GM12878 (cell line): ENCODE measurements at regions not wholly inside any gene's neighbourhood (a gene's known extent, or its start where the extent isn't known, plus 50 kb on each side); places are given as distances from the start of the nearest gene placed in this dataset.

Experiments
- ATAC-seq: fragments of 200-7000 bp; cut with Tn5 transposase; 3 replicates; pipeline ENCODE4 v1.9.1; 2020; ENCODE audit warnings: mild to moderate bottlenecking, moderate library complexity
- BruUV-seq: library from RNA; stranded (reverse); fragments of 400-500 nt; replicated peaks from 2 replicates; lab custom pipeline; 2021; lab: Mats Ljungman, UMichigan
- CTCF ChIA-PET: fragments of 300-600 bp; sonication (Branson Sonifier 250); formaldehyde crosslinking; extraction: SDS; loops from one replicate; lab custom pipeline; 2021; ENCODE audit warnings: inconsistent platforms; lab: Yijun Ruan, JAX
- POLR2A ChIA-PET: fragments of 350-600 bp; formaldehyde crosslinking; extraction: SDS; loops from one replicate; lab custom pipeline; 2021; ENCODE audit warnings: inconsistent platforms; lab: Charles Lee
- RAD21 ChIA-PET: fragments of 300-600 bp; sonication (Branson Sonifier 250); formaldehyde crosslinking; loops from one replicate; lab custom pipeline; 2023; ENCODE audit warnings: antibody characterized with exemption; ENCODE audit not compliant: unreplicated experiment; lab: Charles Lee
- SMC1A ChIA-PET: fragments of 300-600 bp; sonication (Branson Sonifier 250); formaldehyde crosslinking; loops from one replicate; lab custom pipeline; 2023; ENCODE audit not compliant: unreplicated experiment, uncharacterized antibody; lab: Charles Lee
- DNase-seq: peaks from one replicate; pipeline ENCODE4 v3.0.0-alpha.2; 2011; ENCODE audit warnings: low read depth, low spot score
- FAIRE-seq: peaks from 3 replicates; lab custom pipeline; 2011; peaks lifted over from hg19 to GRCh38; lab: Jason Lieb, UNC
- H2AFZ ChIP-seq: 2 replicates; pipeline ENCODE4 v1.6.0; 2011; ENCODE audit warnings: low read depth, low read length, control low read depth; ENCODE audit not compliant: control insufficient read depth
- H3K27ac ChIP-seq: 2 replicates; pipeline ENCODE4 v1.5.1; 2011; ENCODE audit warnings: control low read depth; ENCODE audit not compliant: control insufficient read depth, insufficient read depth
- H3K27me3 ChIP-seq, 2 experiments: replicated peaks in 1 of 2; 2 replicates each; pipeline versions ENCODE4 v1.6.0 to v1.6.1; 2011; ENCODE audit warnings: low read length in 1 of 2; ENCODE audit not compliant: control insufficient read depth in 2 of 2, insufficient read depth in 2 of 2
- H3K36me3 ChIP-seq, 2 experiments: 2 replicates each; pipeline ENCODE4 v1.5.1; 2011; ENCODE audit warnings: low read length in 1 of 2; ENCODE audit not compliant: control insufficient read depth in 2 of 2, insufficient read depth in 2 of 2
- H3K4me1 ChIP-seq: 2 replicates; pipeline ENCODE4 v1.6.1; 2011; ENCODE audit warnings: mild to moderate bottlenecking, low read length, moderate library complexity, mixed read lengths; ENCODE audit not compliant: control insufficient read depth, insufficient read depth
- H3K4me2 ChIP-seq: 2 replicates; pipeline ENCODE4 v1.6.0; 2011; ENCODE audit warnings: control low read depth; ENCODE audit not compliant: control insufficient read depth, insufficient read depth
- H3K4me3 ChIP-seq: fragments of 200-600 bp; sonication (generic); 2 replicates; pipeline ENCODE4 v1.5.1; 2016
- H3K79me2 ChIP-seq: 2 replicates; pipeline ENCODE4 v1.6.0; 2011; ENCODE audit warnings: low read length; ENCODE audit not compliant: control insufficient read depth, insufficient read depth
- H3K9ac ChIP-seq: 2 replicates; pipeline ENCODE4 v1.8.0; 2011; ENCODE audit warnings: low read length, control low read depth, mixed read lengths; ENCODE audit not compliant: control insufficient read depth, insufficient read depth
- H3K9me3 ChIP-seq: replicated peaks from 3 replicates; pipeline ENCODE4 v1.5.1; 2011; ENCODE audit warnings: mild to moderate bottlenecking, low read length; ENCODE audit not compliant: control insufficient read depth, insufficient read depth
- H4K20me1 ChIP-seq: 2 replicates; pipeline ENCODE4 v1.6.0; 2011; ENCODE audit not compliant: control insufficient read depth, insufficient read depth
- BCLAF1 ChIP-seq: fragments of 450-650 bp; IDR thresholded peaks from 2 replicates; pipeline ENCODE4 v1.6.1; 2017; ENCODE audit warnings: antibody characterized with exemption, mild to moderate bottlenecking, moderate library complexity
- GATAD2B ChIP-seq: fragments of 450-650 bp; conservative IDR thresholded peaks from 2 replicates; pipeline ENCODE4 v1.6.1; 2017; ENCODE audit warnings: low read depth, mild to moderate bottlenecking, moderate library complexity
- KLF5 ChIP-seq: fragments of 450-650 bp; IDR thresholded peaks from 2 replicates; pipeline ENCODE4 v1.6.1; 2014; ENCODE audit warnings: mild to moderate bottlenecking; ENCODE audit not compliant: partially characterized antibody
- WGBS: methylation state at CpG from one replicate; pipeline ENCODE4 v1.1.6; 2016; ENCODE audit warnings: low lambda C conversion rate; ENCODE audit not compliant: insufficient replicate concordance, insufficient coverage; ENCODE audit errors: missing lambda C conversion rate; 5-methylcytosine and 5-hydroxymethylcytosine counted together
- in situ Hi-C: fragments of 300-500 bp; cut with MboI; formaldehyde crosslinking; loops from 9 replicates; pipeline ENCODE4 v1.14.3; 2018; ENCODE audit warnings: mixed read lengths
- intact Hi-C: fragments of 100-400 bp; cut with micrococcal nuclease; formaldehyde crosslinking; loops from one replicate; pipeline ENCODE4 v1.14.2; 2022; ENCODE audit not compliant: unreplicated experiment

GRCh38 chr3:152185891-152186630 lies 82.7 kb upstream of the MBNL1 start:
- ATAC-seq (no peak), FAIRE-seq (no peak), DNase-seq (no peak)
- intact Hi-C loops (no loop called here), in situ Hi-C loops (no loop called here)
- RAD21 ChIA-PET: interaction anchor here (1.3 to 5.2 kb wide), 4 partner anchors 17 to 286 kb away, joined by 3 to 138 read pairs (median 6); no protein-coding TSS in a partner anchor
- POLR2A ChIA-PET: no interaction called here
- CTCF ChIA-PET: interaction anchor here (0.8 to 8.1 kb wide), 14 partner anchors 9 to 310 kb away, joined by 3 to 282 read pairs (median 4); no protein-coding TSS in a partner anchor
- SMC1A ChIA-PET: interaction anchor here (0.6 to 7.9 kb wide), 22 partner anchors 9 to 286 kb away, joined by 3 to 211 read pairs (median 4); partner anchors contain the start of gene MBNL1
- Histone ChIP-seq H3K27me3 (no peaks in the 10 kb centered on the region), H2AFZ (no peak overlapping the region), H3K4me3 (no peak overlapping the region), H3K36me3 (no peaks in the 10 kb centered on the region), H3K9me3 (no peaks in the 10 kb centered on the region), H3K79me2 (no peaks in the 10 kb centered on the region), H4K20me1 (no peaks in the 10 kb centered on the region), H3K9ac (no peak overlapping the region), H3K4me2 (no peak overlapping the region), H3K4me1 (no peaks in the 10 kb centered on the region), H3K27ac (no peak overlapping the region)
- TF ChIP-seq KLF5 (no peak), BCLAF1 (no peak), GATAD2B (no peak)
- WGBS: 92% methylated on average over 6 of the region's 6 CpGs
- BruUV-seq: no TSS peak
